H1 (cell line): ENCODE measurements at regions not wholly inside any gene's neighbourhood (a gene's known extent, or its start where the extent isn't known, plus 50 kb on each side); places are given as distances from the start of the nearest gene placed in this dataset.

ENCODE experiments used
- TF ChIP-seq, protein P1 (sequence below): IDR thresholded peaks from 2 replicates; pipeline ENCODE4 v1.6.1; 2012; ENCODE audit warnings: low read length, inconsistent platforms

DNA sequence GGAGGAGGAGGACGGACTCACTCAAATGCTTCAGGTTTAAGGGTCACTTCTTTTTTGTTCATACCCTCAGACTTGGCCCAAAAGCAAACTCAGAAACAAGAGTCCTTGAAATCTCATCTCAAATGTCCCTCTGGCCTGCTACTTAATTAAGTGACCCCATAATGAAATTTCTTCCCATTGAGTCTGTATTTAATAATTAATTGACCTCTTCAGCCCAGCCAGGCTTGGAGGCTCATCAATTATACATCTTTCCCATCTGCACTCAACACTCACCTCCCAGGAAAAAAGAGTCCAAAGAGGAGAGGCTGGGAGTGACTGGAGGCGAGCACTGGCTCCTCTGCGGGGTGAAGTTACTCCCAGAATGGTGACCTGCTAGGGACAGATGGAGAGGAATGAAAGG lies 90.5 kb upstream of the EYA2 start (continued):
- TF ChIP-seq, protein P1, sequence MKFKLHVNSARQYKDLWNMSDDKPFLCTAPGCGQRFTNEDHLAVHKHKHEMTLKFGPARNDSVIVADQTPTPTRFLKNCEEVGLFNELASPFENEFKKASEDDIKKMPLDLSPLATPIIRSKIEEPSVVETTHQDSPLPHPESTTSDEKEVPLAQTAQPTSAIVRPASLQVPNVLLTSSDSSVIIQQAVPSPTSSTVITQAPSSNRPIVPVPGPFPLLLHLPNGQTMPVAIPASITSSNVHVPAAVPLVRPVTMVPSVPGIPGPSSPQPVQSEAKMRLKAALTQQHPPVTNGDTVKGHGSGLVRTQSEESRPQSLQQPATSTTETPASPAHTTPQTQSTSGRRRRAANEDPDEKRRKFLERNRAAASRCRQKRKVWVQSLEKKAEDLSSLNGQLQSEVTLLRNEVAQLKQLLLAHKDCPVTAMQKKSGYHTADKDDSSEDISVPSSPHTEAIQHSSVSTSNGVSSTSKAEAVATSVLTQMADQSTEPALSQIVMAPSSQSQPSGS = no peak
